HL-60 (cell line): ENCODE measurements at regions not wholly inside any gene's neighbourhood (a gene's known extent, or its start where the extent isn't known, plus 50 kb on each side); places are given as distances from the start of the nearest gene placed in this dataset.

Experiments
- DNase-seq, 2 experiments: peaks; one replicate each; pipeline ENCODE4 v3.0.0-alpha.2; 2010 to 2020; ENCODE audit warnings: low read depth in 1 of 2, low spot score in 1 of 2
- H3K27ac ChIP-seq: fragments of 250-450 bp; sonication (Bioruptor Pico); replicated peaks from 2 replicates; pipeline ENCODE4 v1.5.1; 2020; ENCODE audit warnings: mild to moderate bottlenecking, moderate library complexity
- H3K27me3 ChIP-seq: fragments of 250-450 bp; sonication (Bioruptor Pico); 2 replicates; pipeline ENCODE4 v1.5.1; 2021; ENCODE audit warnings: mild to moderate bottlenecking, moderate library complexity; ENCODE audit not compliant: insufficient read depth, poor library complexity, severe bottlenecking
- H3K4me3 ChIP-seq: replicated peaks from 2 replicates; pipeline ENCODE4 v1.5.1; 2011; ENCODE audit warnings: mild to moderate bottlenecking, control low read depth, low read length; ENCODE audit not compliant: insufficient read depth
- GABPA ChIP-seq: IDR thresholded peaks from 2 replicates; pipeline ENCODE4 v1.6.1; 2012; ENCODE audit warnings: low read depth
- POLR2AphosphoS5 ChIP-seq: IDR thresholded peaks from 2 replicates; pipeline ENCODE4 v1.6.1; 2012; ENCODE audit warnings: low read depth
- SPI1 ChIP-seq: IDR thresholded peaks from 2 replicates; pipeline ENCODE4 v1.6.1; 2012; ENCODE audit warnings: low read depth, mild to moderate bottlenecking, borderline replicate concordance
- TF ChIP-seq, protein P1 (sequence below): IDR thresholded peaks from one replicate; pipeline ENCODE4 v1.5.1; 2011; ENCODE audit warnings: low read length, control low read depth, inconsistent platforms; ENCODE audit not compliant: insufficient read depth
- TF ChIP-seq, protein P2 (sequence below): IDR thresholded peaks from 2 replicates; pipeline ENCODE4 v1.6.1; 2012; ENCODE audit warnings: low read depth; ENCODE audit not compliant: insufficient replicate concordance

DNA sequence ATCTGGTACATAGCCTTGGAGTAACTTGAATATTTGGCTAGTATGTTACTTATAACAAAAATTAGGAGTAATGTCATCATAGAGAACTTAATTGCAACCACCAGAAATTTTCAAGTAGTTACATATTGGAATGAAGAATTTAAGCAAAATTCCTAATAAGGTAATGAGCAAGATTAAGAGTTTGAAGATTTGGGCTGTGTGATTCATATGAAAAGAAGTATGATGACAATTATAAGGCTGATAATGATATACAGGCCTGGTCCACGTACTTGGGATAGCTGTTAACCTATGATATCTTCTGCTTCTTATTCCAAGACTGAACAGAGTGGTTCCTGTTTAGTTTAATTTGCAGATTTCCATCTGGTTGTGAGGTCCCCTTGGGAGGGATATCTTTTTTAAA, 463.9 kb downstream of the RAPGEF2 start:
- H3K4me3 ChIP-seq: no peak overlapping the region
- no peak overlapping the region for H3K27ac ChIP-seq
- DNase-seq: no peak
- H3K27me3 ChIP-seq: no peaks in the 10 kb centered on the region
- TF ChIP-seq, protein P1, sequence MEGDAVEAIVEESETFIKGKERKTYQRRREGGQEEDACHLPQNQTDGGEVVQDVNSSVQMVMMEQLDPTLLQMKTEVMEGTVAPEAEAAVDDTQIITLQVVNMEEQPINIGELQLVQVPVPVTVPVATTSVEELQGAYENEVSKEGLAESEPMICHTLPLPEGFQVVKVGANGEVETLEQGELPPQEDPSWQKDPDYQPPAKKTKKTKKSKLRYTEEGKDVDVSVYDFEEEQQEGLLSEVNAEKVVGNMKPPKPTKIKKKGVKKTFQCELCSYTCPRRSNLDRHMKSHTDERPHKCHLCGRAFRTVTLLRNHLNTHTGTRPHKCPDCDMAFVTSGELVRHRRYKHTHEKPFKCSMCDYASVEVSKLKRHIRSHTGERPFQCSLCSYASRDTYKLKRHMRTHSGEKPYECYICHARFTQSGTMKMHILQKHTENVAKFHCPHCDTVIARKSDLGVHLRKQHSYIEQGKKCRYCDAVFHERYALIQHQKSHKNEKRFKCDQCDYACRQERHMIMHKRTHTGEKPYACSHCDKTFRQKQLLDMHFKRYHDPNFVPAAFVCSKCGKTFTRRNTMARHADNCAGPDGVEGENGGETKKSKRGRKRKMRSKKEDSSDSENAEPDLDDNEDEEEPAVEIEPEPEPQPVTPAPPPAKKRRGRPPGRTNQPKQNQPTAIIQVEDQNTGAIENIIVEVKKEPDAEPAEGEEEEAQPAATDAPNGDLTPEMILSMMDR: no peak
- TF ChIP-seq GABPA (no peak), SPI1 (no peak), POLR2AphosphoS5 (no peak)
- TF ChIP-seq, protein P2, sequence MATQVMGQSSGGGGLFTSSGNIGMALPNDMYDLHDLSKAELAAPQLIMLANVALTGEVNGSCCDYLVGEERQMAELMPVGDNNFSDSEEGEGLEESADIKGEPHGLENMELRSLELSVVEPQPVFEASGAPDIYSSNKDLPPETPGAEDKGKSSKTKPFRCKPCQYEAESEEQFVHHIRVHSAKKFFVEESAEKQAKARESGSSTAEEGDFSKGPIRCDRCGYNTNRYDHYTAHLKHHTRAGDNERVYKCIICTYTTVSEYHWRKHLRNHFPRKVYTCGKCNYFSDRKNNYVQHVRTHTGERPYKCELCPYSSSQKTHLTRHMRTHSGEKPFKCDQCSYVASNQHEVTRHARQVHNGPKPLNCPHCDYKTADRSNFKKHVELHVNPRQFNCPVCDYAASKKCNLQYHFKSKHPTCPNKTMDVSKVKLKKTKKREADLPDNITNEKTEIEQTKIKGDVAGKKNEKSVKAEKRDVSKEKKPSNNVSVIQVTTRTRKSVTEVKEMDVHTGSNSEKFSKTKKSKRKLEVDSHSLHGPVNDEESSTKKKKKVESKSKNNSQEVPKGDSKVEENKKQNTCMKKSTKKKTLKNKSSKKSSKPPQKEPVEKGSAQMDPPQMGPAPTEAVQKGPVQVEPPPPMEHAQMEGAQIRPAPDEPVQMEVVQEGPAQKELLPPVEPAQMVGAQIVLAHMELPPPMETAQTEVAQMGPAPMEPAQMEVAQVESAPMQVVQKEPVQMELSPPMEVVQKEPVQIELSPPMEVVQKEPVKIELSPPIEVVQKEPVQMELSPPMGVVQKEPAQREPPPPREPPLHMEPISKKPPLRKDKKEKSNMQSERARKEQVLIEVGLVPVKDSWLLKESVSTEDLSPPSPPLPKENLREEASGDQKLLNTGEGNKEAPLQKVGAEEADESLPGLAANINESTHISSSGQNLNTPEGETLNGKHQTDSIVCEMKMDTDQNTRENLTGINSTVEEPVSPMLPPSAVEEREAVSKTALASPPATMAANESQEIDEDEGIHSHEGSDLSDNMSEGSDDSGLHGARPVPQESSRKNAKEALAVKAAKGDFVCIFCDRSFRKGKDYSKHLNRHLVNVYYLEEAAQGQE: no peak

DNA sequence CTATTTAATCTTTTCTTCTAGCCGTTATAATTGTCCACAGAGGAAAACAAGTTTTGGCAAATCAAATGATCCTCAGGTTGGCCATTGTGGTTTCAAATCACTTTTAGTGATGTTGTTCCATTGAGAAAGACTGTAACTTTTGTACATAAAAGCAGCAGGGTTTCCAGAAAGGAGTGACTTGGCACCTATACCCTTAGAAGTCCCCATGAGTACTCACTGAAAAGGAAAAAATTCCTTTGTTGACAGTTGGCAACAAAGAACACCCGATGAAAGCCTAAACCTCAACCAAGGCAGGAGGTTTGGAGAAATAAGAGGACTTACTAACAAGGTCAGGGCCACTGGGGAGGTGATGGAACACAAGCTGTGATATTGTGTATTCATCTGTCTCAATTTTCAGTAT, 474.4 kb downstream of the RAPGEF2 start:
- DNase-seq: no peak
- Histone ChIP-seq H3K4me3 (no peak overlapping the region), H3K27ac (no peak overlapping the region), H3K27me3 (no peaks in the 10 kb centered on the region)
- TF ChIP-seq, protein P2: no peak

DNA sequence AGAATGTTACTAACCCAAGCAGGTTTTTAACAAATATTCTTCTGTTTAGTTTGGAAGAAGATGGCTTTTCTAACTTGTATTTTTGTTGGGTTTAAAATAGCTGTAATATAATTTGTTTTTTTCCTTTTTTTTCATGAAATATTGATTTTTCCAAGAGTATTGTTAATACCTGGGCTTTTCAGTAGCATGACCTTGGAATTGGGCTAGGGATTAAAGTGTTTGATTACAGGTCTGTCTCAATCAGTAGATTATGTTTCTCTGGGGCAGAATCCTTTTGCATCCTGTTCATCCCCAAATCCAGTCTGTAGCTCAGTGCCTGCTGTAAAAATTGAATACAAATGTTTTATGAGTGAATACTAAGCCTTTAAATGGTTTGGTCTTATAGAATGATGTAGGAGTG, 479.8 kb downstream of the RAPGEF2 start:
- H3K4me3 ChIP-seq: no peak overlapping the region

More for the DNA sequence above, 479.8 kb downstream of the RAPGEF2 start:
- H3K27ac ChIP-seq: no peak overlapping the region
- no peak for DNase-seq
- H3K27me3 ChIP-seq: no peaks in the 10 kb centered on the region
- TF ChIP-seq POLR2AphosphoS5 (no peak), SPI1 (no peak), GABPA (no peak)
- TF ChIP-seq, protein P2: no peak
- TF ChIP-seq, protein P1: no peak
